ENCODE measurements at regions not wholly inside any gene's neighbourhood (a gene's known extent, or its start where the extent isn't known, plus 50 kb on each side); places are given as distances from the start of the nearest gene placed in this dataset.
"Not testable (repeated sequence)": the region's sequence is repeated elsewhere in the genome, so short reads cannot be mapped to it uniquely, and the experiment has no call there.

DNA sequence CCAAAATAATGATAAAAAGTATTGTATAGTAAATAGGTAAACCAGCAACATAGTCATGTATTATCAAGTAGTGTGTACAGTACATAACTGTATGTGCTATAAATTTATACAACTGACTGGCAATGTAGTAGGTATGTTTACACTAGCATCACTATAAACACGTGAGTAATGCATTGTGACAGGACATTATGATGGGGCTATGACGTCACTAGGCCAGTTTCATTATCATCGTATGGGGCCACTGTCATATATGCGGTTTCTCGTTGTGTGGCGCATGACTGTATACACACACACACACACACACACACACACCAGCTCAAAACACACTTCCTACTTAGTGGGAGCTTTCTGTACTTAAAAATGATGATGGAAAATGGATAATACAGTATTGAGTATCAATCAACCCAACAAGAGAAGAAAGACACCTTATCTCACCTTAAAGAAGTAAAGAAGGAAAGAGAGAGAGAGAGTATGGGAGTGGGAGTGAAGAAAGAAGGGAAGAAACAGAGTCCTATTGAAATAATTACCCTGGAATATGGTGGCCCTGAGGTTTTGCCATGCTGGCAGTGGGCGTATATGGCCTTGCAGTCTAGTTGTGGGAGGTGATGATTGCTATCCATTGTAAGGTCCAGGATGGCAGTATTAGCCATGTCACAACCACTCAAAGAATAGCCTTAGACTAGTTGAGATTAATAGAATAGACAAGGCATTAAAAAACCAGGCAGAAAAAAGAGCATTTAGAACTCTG is 186.4 kb upstream of the ZNF521 start:
- no peak for DNase-seq

- no peak for DNase-seq
These were observed 183.5 kb upstream of the ZNF521 start for GRCh38 chr18:25535495-25535894.

DNA sequence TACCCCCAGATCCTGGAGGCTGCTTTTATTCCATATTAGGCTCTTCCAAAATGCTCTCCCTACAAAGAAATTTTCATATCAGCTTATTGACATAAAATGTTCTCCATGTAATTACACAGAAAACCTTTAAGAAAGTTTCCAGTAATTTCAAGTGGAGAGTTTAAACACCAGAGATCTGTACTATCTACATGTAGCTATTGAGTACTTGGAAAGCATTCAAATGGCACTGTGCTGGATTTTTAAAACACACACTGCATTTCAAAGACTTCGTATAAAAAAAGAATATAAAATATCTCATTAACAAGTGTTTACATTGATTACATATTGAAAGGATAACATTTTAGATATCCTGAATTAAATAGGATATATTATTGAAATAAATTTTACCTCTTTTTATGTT is 182.4 kb upstream of the ZNF521 start:
- no peak for DNase-seq

DNA sequence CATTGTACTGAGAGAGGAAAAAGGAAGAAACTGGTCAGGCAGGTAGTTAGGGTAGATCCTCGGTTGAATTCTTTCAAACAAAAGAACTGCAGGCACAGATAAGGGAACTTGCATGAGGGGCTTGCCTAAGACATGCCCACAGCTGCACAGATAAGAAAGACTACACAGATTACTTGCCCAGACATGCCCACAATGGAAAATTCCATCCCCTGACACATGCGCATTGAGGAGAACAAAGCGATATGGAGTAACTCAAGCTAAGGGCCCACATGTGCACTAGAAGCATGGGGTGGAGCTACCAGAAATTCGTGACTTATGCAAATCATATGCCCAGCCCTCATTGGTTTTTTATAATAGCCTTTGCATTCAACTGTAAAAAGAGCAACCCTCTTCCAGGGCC is 181.3 kb upstream of the ZNF521 start:
- no peak for DNase-seq

DNA sequence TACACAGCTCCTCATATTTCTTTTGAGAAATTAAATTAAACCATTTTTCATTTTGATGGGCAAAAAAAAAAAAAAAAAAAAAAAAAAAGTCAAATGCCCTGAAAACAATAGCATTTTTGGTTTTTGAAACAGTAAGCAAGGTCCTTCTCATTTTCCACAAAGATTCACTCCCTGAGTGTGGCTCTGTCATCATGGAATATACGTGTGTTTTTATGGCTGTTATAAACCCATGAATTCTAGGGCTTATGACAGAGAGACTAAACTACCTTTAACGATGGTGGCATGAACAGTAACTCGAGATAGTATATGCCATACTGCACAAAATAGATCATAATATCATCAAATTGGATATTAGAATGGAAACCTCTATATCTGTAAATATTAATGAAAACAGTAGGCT is 179.2 kb upstream of the ZNF521 start:
- DNase-seq, result no peak

DNA sequence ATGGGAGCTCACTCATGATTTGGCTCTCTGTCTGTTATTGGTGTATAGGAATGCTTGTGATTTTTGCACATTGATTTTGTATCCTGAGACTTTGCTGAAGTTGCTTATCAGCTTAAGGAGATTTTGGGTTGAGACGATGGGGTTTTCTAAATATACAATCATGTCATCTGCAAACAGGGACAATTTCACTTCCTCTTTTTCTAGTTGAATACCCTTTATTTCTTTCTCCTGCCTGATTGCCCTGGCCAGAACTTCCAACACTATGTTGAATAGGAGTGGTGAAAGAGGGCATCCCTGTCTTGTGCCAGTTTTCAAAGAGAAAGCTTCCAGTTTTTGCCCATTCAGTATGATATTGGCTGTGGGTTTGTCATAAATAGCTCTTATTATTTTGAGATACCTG is 173.8 kb upstream of the ZNF521 start:
- DNase-seq, result not testable (repeated sequence)

GRCh38 chr18:25518716-25519053 is 166.7 kb upstream of the ZNF521 start:
- no peak for DNase-seq

DNA sequence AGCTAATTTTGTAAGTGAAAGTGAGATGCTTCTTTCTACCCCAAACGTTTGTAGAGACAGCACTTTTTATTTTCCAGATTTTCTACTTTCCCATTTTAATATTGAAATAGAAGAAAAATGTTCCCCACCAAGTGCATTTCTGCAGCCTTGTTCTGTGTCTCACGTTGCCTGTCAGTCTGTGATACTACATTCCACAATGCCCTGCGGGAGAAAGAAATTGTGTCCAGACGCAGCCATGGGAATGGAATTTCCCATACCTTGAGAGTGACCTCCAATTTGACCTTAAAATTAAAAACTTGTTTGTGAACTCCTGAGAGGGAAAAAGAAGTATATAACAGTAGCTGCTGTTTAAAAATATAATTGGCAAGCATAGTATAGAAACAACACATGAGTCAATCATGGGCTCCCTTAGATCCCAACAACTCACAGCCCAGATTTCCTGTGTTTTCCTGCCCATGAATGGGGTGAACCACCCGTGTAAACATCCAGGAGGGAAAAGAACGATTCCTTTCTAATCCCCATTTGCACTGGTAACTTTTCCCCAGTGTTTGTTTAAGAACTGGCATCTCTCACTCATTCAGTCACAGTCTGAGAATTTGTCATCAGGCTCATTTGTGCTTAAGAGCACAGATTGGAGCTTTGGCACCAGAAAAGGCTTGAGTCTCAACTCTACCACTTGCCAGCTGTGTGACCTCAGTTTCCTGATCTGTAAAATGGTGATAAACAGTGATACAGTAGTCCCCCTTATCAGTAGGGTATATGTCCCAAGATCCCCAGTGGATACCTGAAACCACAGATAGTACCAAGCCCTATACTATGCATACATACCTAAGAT is 166.1 kb upstream of the ZNF521 start:
- no peak for DNase-seq

- DNase-seq, result no peak
These were observed 165.0 kb upstream of the ZNF521 start for GRCh38 chr18:25516747-25517498.

GRCh38 chr18:25516121-25516520 is 164.2 kb upstream of the ZNF521 start:
- no peak for DNase-seq

DNA sequence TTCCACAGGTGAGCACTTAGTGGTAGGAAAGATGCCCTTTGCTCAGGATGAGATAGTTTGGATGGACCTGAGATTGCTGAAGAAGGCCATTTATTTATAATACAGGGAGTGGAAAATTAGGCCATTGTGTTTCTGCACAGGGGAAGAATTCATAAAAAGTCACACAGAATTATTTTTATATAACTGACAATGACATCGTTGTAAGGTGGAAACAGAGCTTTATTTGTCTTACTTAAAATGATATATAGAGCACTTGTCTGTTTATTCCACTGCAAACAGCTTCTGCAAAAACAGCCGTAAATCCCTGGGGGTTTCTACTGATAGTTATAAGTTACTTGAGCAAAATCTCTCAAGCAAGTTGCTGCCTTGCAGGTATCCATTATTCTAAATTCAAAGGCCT is 158.1 kb upstream of the ZNF521 start:
- DNase-seq, result no peak

DNA sequence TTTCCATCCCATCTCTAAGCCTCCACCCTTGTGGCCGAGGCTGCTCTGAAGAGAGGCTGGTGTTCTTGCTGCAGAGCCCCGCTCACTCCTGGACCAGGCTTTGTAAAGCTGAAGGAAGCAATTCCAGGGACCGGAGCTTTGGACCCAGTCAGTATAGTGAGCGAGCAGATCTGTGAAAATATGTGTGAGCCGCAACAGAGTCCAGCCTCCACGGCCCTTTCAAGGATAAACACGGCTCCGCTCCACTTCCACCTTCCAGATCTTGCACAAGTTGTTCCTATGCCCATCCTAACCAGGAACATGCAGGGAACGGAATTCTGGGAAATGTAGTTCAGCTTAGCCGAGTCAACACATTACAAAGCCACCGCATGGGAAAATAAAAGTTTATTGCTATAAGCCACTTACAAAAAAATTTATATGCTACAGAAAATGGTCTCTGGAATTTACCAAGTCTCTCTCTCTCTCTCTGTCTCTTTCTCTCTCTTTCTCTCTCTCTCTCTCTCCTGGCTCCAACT is 151.7 kb upstream of the ZNF521 start:
- no peak for DNase-seq

DNA sequence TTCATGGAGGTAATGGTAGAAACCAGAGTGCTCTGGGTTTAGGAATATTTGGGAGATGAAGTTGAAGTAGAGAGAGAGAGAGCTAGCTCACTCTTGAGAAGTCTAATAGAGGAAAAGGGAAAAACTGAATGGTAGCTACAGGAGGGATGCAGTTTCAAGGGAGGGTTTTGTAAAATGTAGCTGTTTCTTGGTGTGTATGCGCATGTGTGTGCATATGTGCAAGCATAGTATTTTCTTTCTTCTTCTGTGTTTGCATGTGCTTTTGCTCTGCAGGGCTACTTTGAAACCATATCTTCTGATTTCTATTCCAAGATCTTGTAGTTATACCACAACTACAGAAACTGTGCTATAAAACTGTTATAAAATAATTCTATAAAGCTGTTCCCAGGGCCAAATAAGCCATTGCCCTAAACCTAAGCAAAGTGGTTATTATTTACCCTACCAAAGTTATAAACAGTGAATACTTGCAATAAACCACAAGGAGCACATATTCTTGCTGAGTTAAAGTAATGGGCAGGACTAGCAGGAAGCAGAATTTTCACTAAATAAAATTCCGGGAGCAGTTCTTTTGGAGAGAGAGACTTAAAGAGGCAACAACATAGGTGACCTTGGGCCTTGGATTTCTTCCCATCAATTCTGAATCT is 145.3 kb upstream of the ZNF521 start:
- no peak for DNase-seq

DNA sequence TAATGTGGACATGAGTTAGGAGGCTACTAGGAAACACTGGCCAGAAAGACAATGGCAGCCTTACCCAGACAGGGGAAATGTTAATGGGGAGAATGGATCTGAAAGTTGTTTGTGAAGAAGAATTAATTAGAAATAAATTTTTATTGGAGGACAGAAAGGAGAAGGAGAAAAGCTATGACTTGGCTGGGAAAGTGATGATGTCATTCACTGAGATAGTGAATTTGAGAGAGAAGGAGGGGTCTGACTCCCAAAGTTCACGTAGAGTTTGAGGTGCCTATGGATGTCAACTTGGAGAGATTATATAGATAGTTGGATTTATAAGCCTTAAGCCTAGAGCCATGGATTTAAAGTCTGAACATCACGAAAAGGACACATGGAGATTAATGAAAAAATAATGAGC is 144.6 kb upstream of the ZNF521 start:
- no peak for DNase-seq

DNA sequence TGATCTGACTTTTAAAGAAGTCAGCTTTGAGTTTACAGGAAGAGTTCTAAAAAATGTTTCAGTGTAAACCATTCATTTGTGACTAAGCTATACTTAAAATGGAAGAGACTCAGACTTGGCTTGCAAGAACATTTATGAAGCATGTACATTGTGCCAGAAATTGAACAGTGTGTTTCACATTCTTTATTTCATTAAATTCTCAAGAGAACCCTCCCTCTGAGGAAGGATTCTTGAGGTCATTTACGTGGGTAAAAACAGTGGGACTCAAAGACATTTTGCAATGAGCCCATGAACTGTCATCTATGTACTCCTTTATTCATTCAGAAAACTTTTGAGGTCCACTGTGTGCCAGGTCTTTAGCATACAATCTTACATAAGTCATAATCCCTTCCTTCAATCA is 143.6 kb upstream of the ZNF521 start:
- no peak for DNase-seq

DNA sequence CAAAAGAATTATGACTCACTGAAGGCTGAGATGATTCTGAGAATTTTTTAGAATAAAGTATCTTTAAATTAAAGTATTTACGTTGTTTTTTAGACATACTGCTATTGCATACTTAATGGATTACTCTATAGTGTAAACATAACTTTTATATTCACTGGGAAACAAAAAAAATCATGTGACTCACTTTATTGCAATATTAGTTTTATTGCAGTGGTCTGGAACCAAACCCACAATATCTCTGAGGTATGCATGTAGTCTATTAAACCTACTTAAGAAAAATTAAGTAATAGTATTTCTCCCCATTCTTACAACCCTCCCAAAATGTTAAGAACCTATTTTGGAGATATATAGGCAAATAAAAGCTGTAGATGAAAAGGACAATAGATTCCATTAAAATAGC is 142.9 kb upstream of the ZNF521 start:
- DNase-seq, result no peak

- no peak for DNase-seq
These were observed 141.4 kb upstream of the ZNF521 start for GRCh38 chr18:25493401-25493800.

GRCh38 chr18:25490316-25490715 is 138.3 kb upstream of the ZNF521 start:
- DNase-seq, result no peak

DNA sequence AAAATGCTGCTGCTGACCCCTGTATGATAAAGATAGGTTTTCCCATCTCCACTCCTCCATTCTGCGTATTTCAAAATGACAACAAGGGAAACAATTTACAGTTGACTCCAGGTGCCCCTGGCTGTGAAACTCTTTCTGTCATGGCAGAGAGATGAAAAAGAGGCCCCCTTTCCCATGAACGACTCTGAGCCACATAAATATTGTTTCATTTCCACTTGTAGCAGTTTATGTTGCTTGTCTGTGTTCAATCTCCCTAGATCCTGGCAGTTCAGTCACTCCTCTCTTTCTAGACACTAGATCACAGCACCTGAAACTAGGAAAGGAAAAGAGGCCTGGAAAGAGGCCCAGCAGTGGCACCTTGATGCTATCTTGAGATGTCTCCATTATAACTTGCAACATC is 121.0 kb upstream of the ZNF521 start:
- DNase-seq, result no peak

DNA sequence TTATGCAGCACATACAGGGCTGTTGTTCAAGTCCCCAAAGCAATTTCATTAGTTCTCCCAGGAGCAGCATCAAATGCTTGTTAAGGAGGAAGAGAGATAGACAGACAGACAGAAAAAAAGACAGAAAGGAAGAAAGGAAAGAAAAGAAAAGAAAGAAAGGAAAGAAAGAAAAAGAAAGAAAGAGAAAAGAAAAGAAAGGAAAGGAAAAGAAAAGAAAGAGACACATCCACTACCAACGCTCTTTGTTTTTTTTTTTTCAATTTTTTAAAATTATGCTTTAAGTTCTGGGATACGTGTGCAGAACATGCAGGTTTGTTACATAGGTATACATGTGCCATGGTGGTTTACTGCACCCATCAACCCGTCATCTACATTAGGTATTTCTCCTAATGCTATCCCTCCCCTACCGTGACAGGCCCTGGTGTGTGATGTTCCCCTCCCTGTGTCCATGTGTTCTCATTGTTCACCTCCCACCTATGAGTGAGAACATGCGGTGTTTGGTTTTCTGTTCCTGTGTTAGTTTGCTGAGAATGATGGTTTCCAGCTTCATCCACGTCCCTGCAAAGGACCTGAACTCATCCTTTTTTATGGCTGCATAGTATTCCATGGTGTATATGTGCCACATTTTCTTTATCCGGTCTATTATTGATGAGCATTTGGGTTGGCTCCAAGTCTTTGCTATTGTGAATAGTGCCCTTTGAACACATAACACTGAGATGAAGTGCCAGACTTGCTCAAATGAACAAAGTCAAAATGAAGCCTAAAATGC is 119.0 kb upstream of the ZNF521 start:
- DNase-seq, result not testable (repeated sequence)

GRCh38 chr18:25470062-25470461 is 118.1 kb upstream of the ZNF521 start:
- DNase-seq, result no peak

DNA sequence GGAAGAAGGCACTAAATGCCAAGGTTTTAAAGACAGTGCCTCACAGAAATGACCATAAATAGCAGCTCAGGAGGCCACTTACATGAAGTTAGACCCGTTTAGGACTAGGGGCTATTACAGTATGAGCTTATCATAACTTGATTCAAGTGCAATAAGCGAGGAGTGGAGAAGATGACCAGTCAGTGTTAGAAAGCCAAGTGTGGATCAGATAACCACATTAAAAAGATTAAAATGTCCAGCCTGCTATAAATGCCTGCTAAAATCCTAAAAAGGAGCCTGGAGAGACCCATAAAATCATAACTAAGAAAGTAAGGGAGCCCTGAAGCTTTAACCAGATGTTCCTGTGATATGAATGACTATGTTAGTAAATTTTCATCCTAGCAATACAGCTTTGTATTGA is 117.5 kb upstream of the ZNF521 start:
- DNase-seq, result no peak

Measured in effector CD4-positive, alpha-beta T cell (primary cell).